Fibroblast of the aortic adventitia (primary cell): ENCODE measurements at regions not wholly inside any gene's neighbourhood (a gene's known extent, or its start where the extent isn't known, plus 50 kb on each side); places are given as distances from the start of the nearest gene placed in this dataset.

Experiments used
- DNase-seq: peaks from one replicate; pipeline ENCODE4 v3.0.0-alpha.2; 2010; ENCODE audit warnings: low read depth
- H3K4me3 ChIP-seq: 2 replicates; pipeline ENCODE4 v1.5.1; 2011; ENCODE audit warnings: low read depth, mild to moderate bottlenecking, control low read depth, low read length, moderate library complexity
- TF ChIP-seq, protein P1 (sequence below): IDR thresholded peaks from 2 replicates; pipeline ENCODE4 v1.5.1; 2011; ENCODE audit warnings: mild to moderate bottlenecking, low read length, control low read depth, inconsistent platforms; ENCODE audit not compliant: insufficient read depth

- DNase-seq, result no peak
- TF ChIP-seq, protein P1, sequence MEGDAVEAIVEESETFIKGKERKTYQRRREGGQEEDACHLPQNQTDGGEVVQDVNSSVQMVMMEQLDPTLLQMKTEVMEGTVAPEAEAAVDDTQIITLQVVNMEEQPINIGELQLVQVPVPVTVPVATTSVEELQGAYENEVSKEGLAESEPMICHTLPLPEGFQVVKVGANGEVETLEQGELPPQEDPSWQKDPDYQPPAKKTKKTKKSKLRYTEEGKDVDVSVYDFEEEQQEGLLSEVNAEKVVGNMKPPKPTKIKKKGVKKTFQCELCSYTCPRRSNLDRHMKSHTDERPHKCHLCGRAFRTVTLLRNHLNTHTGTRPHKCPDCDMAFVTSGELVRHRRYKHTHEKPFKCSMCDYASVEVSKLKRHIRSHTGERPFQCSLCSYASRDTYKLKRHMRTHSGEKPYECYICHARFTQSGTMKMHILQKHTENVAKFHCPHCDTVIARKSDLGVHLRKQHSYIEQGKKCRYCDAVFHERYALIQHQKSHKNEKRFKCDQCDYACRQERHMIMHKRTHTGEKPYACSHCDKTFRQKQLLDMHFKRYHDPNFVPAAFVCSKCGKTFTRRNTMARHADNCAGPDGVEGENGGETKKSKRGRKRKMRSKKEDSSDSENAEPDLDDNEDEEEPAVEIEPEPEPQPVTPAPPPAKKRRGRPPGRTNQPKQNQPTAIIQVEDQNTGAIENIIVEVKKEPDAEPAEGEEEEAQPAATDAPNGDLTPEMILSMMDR, result no peak
- no peak overlapping the region for H3K4me3 ChIP-seq
Measured at GRCh38 chr12:119258556-119258955, 76.0 kb upstream of the CCDC60 start.

GRCh38 chr12:119259484-119259883, 75.0 kb upstream of the CCDC60 start:
- H3K4me3 ChIP-seq, result no peak overlapping the region
- TF ChIP-seq, protein P1, result no peak
- no peak for DNase-seq

GRCh38 chr12:119262388-119262787, 72.1 kb upstream of the CCDC60 start:
- H3K4me3 ChIP-seq, result no peak overlapping the region
- TF ChIP-seq, protein P1, result no peak
- DNase-seq, result no peak

GRCh38 chr12:119263466-119263865, 71.1 kb upstream of the CCDC60 start:
- no peak overlapping the region for H3K4me3 ChIP-seq
- TF ChIP-seq, protein P1, result no peak

DNA sequence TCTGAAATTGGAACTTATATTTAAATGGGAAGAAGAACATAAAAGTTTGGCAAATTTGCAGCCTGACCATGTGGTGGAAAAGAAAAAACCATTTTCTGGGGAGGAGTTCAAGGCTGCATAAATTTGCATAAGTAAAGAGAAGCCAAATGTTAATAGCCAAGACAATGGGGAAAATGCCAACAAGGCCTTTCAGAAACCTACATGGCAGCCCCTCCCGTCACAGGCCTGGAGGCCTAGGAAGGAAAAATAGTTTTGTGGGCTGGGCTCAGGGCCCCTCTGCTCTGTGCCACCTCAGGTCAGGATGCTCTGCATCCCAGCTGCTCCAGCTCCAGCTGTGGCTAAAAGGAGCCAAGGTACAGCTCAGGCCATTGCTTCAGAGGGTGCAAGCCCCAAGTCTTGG, 67.6 kb upstream of the CCDC60 start:
- TF ChIP-seq, protein P1, result no peak
- no peak overlapping the region for H3K4me3 ChIP-seq
- no peak for DNase-seq

More at GRCh38 chr12:119263466-119263865, 71.1 kb upstream of the CCDC60 start:
- no peak for DNase-seq

GRCh38 chr12:119274636-119275065, 59.9 kb upstream of the CCDC60 start:
- no peak overlapping the region for H3K4me3 ChIP-seq
- TF ChIP-seq, protein P1, result no peak
- no peak for DNase-seq

DNA sequence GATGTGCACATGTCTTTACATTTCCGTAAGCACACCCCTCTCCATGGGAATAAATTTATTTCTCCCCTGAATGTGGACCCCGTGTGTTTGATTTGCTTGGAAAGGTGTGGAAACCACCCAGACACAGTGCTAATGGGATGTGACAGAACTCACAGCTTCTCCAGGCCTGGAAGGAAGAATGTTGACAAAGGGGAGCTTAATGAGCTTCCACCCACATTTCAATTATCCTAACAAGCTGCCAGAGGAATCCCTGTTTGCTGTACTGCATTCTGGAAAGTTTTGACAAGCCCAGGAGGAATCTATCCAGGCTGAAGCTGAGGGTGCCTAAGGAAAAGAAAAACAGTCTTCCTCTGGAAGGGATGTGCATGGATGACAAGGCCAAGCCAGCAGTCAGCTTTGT, 51.2 kb upstream of the CCDC60 start:
- H3K4me3 ChIP-seq, result no peak overlapping the region
- DNase-seq, result no peak
- TF ChIP-seq, protein P1, result no peak
